A549 (cell line): ENCODE measurements at regions not wholly inside any gene's neighbourhood (a gene's known extent, or its start where the extent isn't known, plus 50 kb on each side); places are given as distances from the start of the nearest gene placed in this dataset.

ENCODE experiments used
- ATAC-seq, 2 experiments: fragments of 200-7000 bp in 1 of 2; fragments of >200 bp in 1 of 2; cut with Nextera tagmentation in 1 of 2; cut with Tn5 transposase in 1 of 2; 3 replicates each; pipeline versions ENCODE4 v1.8.0 to v1.9.1; 2018 to 2020; ENCODE audit warnings: mild to moderate bottlenecking in 1 of 2, moderate library complexity in 1 of 2
- CTCF ChIA-PET: fragments of 300-600 bp; sonication (Branson Sonifier 250); formaldehyde crosslinking; extraction: SDS; loops from one replicate; lab custom pipeline; 2021; ENCODE audit warnings: antibody characterized with exemption, inconsistent platforms; lab: Yijun Ruan, JAX
- POLR2A ChIA-PET: fragments of 350-600 bp; formaldehyde crosslinking; extraction: SDS; loops from one replicate; lab custom pipeline; 2021; ENCODE audit warnings: antibody characterized with exemption, inconsistent platforms; lab: Yijun Ruan, JAX
- DNase-seq, 2 experiments: peaks; one replicate each; pipeline versions ENCODE4 v3.0.0 to v3.0.0-alpha.2; 2011 to 2016; ENCODE audit warnings: low read depth in 1 of 2, low spot score in 1 of 2
- FAIRE-seq: peaks from 2 replicates; lab custom pipeline; 2011; peaks lifted over from hg19 to GRCh38; lab: Jason Lieb, UNC
- H3K27ac ChIP-seq, 2 experiments: fragments of >200 bp; sonication (Bioruptor Twin); formaldehyde crosslinking; 3 replicates each; pipeline ENCODE4 v1.5.1; 2016 to 2017
- H3K4me1 ChIP-seq: fragments of >200 bp; sonication (Bioruptor Twin); formaldehyde crosslinking; 3 replicates; pipeline ENCODE4 v1.6.1; 2016
- H3K4me2 ChIP-seq: fragments of >200 bp; sonication (Bioruptor Twin); formaldehyde crosslinking; 3 replicates; pipeline ENCODE4 v1.6.1; 2016
- H3K4me3 ChIP-seq: fragments of >200 bp; sonication (Bioruptor Twin); formaldehyde crosslinking; 3 replicates; pipeline ENCODE4 v1.5.1; 2016
- H3K9me3 ChIP-seq: fragments of >200 bp; sonication (Bioruptor Twin); formaldehyde crosslinking; 3 replicates; pipeline ENCODE4 v1.6.1; 2016
- BCL3 ChIP-seq: fragments of >200 bp; sonication (Bioruptor Twin); formaldehyde crosslinking; IDR thresholded peaks from 3 replicates; pipeline ENCODE4 v1.6.1; 2016
- CBX2 ChIP-seq: fragments of 200-600 bp; sonication (generic); IDR thresholded peaks from 2 replicates; pipeline ENCODE4 v1.6.1; 2016; ENCODE audit warnings: low read depth, mild to moderate bottlenecking, borderline replicate concordance
- CBX8 ChIP-seq: fragments of 200-600 bp; sonication (generic); IDR thresholded peaks from 2 replicates; pipeline ENCODE4 v1.6.1; 2016
- CHD4 ChIP-seq: fragments of 200-600 bp; sonication (generic); IDR thresholded peaks from 2 replicates; pipeline ENCODE4 v1.6.1; 2016; ENCODE audit warnings: antibody characterized with exemption, mild to moderate bottlenecking, borderline replicate concordance
- EHMT2 ChIP-seq: fragments of 200-600 bp; sonication (generic); IDR thresholded peaks from 2 replicates; pipeline ENCODE4 v1.6.1; 2016; ENCODE audit warnings: antibody characterized with exemption, low read depth, mild to moderate bottlenecking, moderate library complexity
- HDAC2 ChIP-seq: fragments of 200-600 bp; sonication (generic); IDR thresholded peaks from 2 replicates; pipeline ENCODE4 v1.6.1; 2016
- HES2 ChIP-seq: fragments of >200 bp; sonication (Bioruptor Twin); formaldehyde crosslinking; IDR thresholded peaks from 2 replicates; pipeline ENCODE4 v1.6.1; 2016
- HEYL ChIP-seq: fragments of 250-450 bp; sonication (Bioruptor Pico); IDR thresholded peaks from 2 replicates; pipeline ENCODE4 v1.8.0; 2021; ENCODE audit warnings: mild to moderate bottlenecking, moderate library complexity
- HOXA7 ChIP-seq: fragments of 250-450 bp; sonication (Bioruptor Pico); IDR thresholded peaks from 2 replicates; pipeline ENCODE4 v1.5.0; 2020; ENCODE audit warnings: mild to moderate bottlenecking, moderate library complexity
- HOXB5 ChIP-seq: fragments of 250-450 bp; sonication (Bioruptor Pico); IDR thresholded peaks from 2 replicates; pipeline ENCODE4 v1.5.0; 2020; ENCODE audit warnings: mild to moderate bottlenecking, moderate library complexity
- KDM1A ChIP-seq: fragments of 200-600 bp; sonication (generic); IDR thresholded peaks from 2 replicates; pipeline ENCODE4 v1.6.1; 2016; ENCODE audit warnings: low read depth, mild to moderate bottlenecking
- KDM5A ChIP-seq: fragments of 200-600 bp; sonication (generic); IDR thresholded peaks from 2 replicates; pipeline ENCODE4 v1.6.1; 2016; ENCODE audit warnings: antibody characterized with exemption, mild to moderate bottlenecking
- MAX ChIP-seq: IDR thresholded peaks from 2 replicates; pipeline ENCODE4 v1.6.1; 2012
- MAZ ChIP-seq: fragments of 150-350 bp; IDR thresholded peaks from 2 replicates; pipeline ENCODE4 v1.6.1; 2014; ENCODE audit warnings: antibody characterized with exemption, low read depth, low read length, borderline replicate concordance
- MYC ChIP-seq: IDR thresholded peaks from 2 replicates; pipeline ENCODE4 v1.6.1; 2012; ENCODE audit warnings: mild to moderate bottlenecking, inconsistent platforms, low read length, improper control_type of control experiment, borderline replicate concordance
- RAD21 ChIP-seq, 2 experiments: fragments of >200 bp in 1 of 2; sonication (Bioruptor Twin) in 1 of 2; formaldehyde crosslinking in 1 of 2; IDR thresholded peaks in 1 of 2; conservative IDR thresholded peaks in 1 of 2; 2 replicates in 1 of 2; 3 replicates in 1 of 2; pipeline ENCODE4 v1.6.1; 2012 to 2018; ENCODE audit warnings: inconsistent platforms in 1 of 2
- RARB ChIP-seq: fragments of 250-450 bp; sonication (Bioruptor Pico); IDR thresholded peaks from 2 replicates; pipeline ENCODE4 v1.8.0; 2021; ENCODE audit warnings: mild to moderate bottlenecking, moderate library complexity
- RCOR1 ChIP-seq: fragments of 150-350 bp; IDR thresholded peaks from 2 replicates; pipeline ENCODE4 v1.6.1; 2014; ENCODE audit warnings: antibody characterized with exemption, low read length, low read depth
- SMC3 ChIP-seq: fragments of >200 bp; sonication (Bioruptor Twin); formaldehyde crosslinking; IDR thresholded peaks from 3 replicates; pipeline ENCODE4 v1.6.1; 2018; ENCODE audit warnings: inconsistent platforms
- TFCP2L1 ChIP-seq: fragments of 250-450 bp; sonication (Bioruptor Pico); IDR thresholded peaks from 2 replicates; pipeline ENCODE4 v1.5.0; 2021; ENCODE audit warnings: mild to moderate bottlenecking
- ZC3H11A ChIP-seq: fragments of 450-650 bp; IDR thresholded peaks from 2 replicates; pipeline ENCODE4 v1.6.1; 2014; ENCODE audit warnings: antibody characterized with exemption, mild to moderate bottlenecking
- ZFP36 ChIP-seq: fragments of 450-650 bp; IDR thresholded peaks from 2 replicates; pipeline ENCODE4 v1.6.1; 2014; ENCODE audit warnings: borderline replicate concordance; ENCODE audit not compliant: partially characterized antibody
- WGBS: methylation state at CpG from one replicate; pipeline ENCODE4 v1.1.6; 2017; ENCODE audit errors: missing lambda C conversion rate; 5-methylcytosine and 5-hydroxymethylcytosine counted together
- TF ChIP-seq, protein P1 (sequence below): IDR thresholded peaks from 2 replicates; pipeline ENCODE4 v1.6.1; 2012; ENCODE audit warnings: low read depth, borderline replicate concordance
- TF ChIP-seq, protein P2 (sequence below): fragments of 250-450 bp; sonication (Bioruptor Pico); IDR thresholded peaks from 2 replicates; pipeline ENCODE4 v1.5.0; 2021; ENCODE audit warnings: mild to moderate bottlenecking, moderate library complexity, borderline replicate concordance
- TF ChIP-seq, protein P3 (sequence below): fragments of 450-650 bp; IDR thresholded peaks from 2 replicates; pipeline ENCODE4 v1.6.1; 2014; ENCODE audit warnings: antibody characterized with exemption

DNA sequence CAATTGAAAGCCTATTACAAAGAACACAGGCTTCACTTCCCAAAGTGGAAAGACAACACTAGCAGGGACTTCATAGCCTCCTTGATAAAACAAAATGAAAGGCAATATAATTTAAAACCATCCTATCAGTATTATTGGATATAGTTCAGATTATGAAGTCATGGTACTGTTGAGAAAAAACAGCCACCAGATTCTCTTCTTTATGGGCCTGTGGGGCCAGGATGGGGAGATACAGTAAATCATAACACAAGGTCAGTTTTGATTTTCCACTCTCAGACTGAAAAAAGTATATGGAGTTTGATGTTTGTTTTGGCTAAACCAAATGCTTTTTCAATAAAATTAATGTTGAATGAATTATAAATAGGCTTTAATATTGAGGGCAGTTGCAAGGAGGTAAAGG is 129.1 kb downstream of the BCL2L11 start (continued):
- TF ChIP-seq, protein P1, sequence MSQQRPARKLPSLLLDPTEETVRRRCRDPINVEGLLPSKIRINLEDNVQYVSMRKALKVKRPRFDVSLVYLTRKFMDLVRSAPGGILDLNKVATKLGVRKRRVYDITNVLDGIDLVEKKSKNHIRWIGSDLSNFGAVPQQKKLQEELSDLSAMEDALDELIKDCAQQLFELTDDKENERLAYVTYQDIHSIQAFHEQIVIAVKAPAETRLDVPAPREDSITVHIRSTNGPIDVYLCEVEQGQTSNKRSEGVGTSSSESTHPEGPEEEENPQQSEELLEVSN, result no peak
- TF ChIP-seq KDM5A (no peak), MYC (no peak), HEYL (CRISPR knock-in tag) (no peak)
- TF ChIP-seq, protein P2, sequence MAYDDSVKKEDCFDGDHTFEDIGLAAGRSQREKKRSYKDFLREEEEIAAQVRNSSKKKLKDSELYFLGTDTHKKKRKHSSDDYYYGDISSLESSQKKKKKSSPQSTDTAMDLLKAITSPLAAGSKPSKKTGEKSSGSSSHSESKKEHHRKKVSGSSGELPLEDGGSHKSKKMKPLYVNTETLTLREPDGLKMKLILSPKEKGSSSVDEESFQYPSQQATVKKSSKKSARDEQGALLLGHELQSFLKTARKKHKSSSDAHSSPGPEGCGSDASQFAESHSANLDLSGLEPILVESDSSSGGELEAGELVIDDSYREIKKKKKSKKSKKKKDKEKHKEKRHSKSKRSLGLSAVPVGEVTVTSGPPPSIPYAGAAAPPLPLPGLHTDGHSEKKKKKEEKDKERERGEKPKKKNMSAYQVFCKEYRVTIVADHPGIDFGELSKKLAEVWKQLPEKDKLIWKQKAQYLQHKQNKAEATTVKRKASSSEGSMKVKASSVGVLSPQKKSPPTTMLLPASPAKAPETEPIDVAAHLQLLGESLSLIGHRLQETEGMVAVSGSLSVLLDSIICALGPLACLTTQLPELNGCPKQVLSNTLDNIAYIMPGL (CRISPR knock-in tag), result no peak
- TF ChIP-seq, all 56 proteins: peak for 0

- Histone ChIP-seq H3K9me3 (0 out of 3 replicates have a peak, but pooled peaks cover 3% of the 10 kb centered on the region), H3K27ac (no peak overlapping the region)
- no peak for ATAC-seq
- POLR2A ChIA-PET, result no interaction called here
- FAIRE-seq, result no peak
- no peak for TF ChIP-seq HOXA7 (CRISPR knock-in tag)
- no peak for TF ChIP-seq RAD21 (conservative IDR thresholded peaks at IDR 0.05 in 1 of 2, IDR thresholded peaks at IDR 0.05 in 1 of 2)
- no peak for TF ChIP-seq ZC3H11A
- TF ChIP-seq, all 56 proteins: peak for 0
- Histone ChIP-seq H3K4me3 (no peak overlapping the region), H3K4me1 (no peaks in the 10 kb centered on the region), H3K4me2 (no peak overlapping the region)
- 67% methylated on average over 1 of the region's 1 CpG for WGBS
- CTCF ChIA-PET, result interaction anchor here (1.0 kb wide), 1 partner anchor 439 kb away, joined by 3 read pairs; no protein-coding TSS in a partner anchor
- DNase-seq, result no peak
These were observed 129.8 kb downstream of the BCL2L11 start for GRCh38 chr2:111250448-111251030.

DNA sequence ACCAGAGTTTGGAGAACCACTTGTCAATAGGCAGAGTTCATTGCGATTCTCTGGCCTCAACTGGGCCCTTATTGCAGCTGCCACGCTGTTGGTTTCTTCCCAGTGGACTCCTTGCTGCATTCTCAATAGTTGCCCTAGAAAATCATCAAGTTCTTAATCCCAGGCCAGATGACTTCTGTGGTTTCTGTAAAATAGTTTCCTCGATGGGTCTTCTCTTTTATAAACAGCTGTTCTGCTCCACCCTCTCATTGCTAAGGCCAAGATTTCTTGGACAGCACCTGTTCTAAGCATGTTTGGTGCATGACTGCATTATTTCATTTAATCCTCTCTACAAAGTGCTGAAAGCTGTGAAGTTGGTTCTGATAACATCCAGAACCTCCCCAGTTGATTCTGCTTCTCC is 131.0 kb downstream of the BCL2L11 start:
- ChIA-PET POLR2A (no interaction called here), CTCF (no interaction called here)
- no peak for DNase-seq
- no peaks in the 10 kb centered on the region for H3K4me1 ChIP-seq
- 93% methylated on average over 3 of the region's 3 CpGs for WGBS
- no peak overlapping the region for H3K4me2 ChIP-seq
- no peak for ATAC-seq
- TF ChIP-seq CBX8, result no peak
- TF ChIP-seq HOXA7 (CRISPR knock-in tag), result no peak
- no peak for TF ChIP-seq SMC3
- TF ChIP-seq EHMT2, result no peak
- TF ChIP-seq CBX2, result no peak
- TF ChIP-seq, protein P2 (CRISPR knock-in tag), result no peak
- TF ChIP-seq HES2, result no peak
- no peak for TF ChIP-seq ZFP36
- TF ChIP-seq, protein P1, result no peak
- TF ChIP-seq, protein P3, sequence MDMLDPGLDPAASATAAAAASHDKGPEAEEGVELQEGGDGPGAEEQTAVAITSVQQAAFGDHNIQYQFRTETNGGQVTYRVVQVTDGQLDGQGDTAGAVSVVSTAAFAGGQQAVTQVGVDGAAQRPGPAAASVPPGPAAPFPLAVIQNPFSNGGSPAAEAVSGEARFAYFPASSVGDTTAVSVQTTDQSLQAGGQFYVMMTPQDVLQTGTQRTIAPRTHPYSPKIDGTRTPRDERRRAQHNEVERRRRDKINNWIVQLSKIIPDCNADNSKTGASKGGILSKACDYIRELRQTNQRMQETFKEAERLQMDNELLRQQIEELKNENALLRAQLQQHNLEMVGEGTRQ, result no peak
- TF ChIP-seq MAX, result no peak
- no peak for TF ChIP-seq HDAC2
- TF ChIP-seq BCL3, result no peak
- TF ChIP-seq KDM1A, result no peak
- TF ChIP-seq RARB (CRISPR knock-in tag), result no peak
- TF ChIP-seq HOXB5 (CRISPR knock-in tag), result no peak
- no peak for TF ChIP-seq TFCP2L1 (CRISPR knock-in tag)
- no peak for TF ChIP-seq RCOR1
- TF ChIP-seq CHD4, result no peak
- no peak for TF ChIP-seq MAZ
- no peak overlapping the region for H3K27ac ChIP-seq
- no peak overlapping the region for H3K4me3 ChIP-seq
- FAIRE-seq, result no peak
- 0 out of 3 replicates have a peak, but pooled peaks cover 3% of the 10 kb centered on the region for H3K9me3 ChIP-seq
